K562 (cell line): ENCODE measurements at regions not wholly inside any gene's neighbourhood (a gene's known extent, or its start where the extent isn't known, plus 50 kb on each side); places are given as distances from the start of the nearest gene placed in this dataset.
A peak's percentile ranks its signal among the peaks of the same experiment; 100 is the strongest.

Source experiments
- ATAC-seq: fragments of 200-7000 bp; cut with Tn5 transposase; 3 replicates; pipeline ENCODE4 v1.9.1; 2020; ENCODE audit warnings: moderate library complexity
- BruUV-seq: library from RNA; stranded (reverse); fragments of 400-500 nt; replicated peaks from 2 replicates; lab custom pipeline; 2021; lab: Mats Ljungman, UMichigan
- CTCF ChIA-PET: fragments of 300-600 bp; formaldehyde crosslinking; extraction: SDS; loops from one replicate; lab custom pipeline; 2021; ENCODE audit warnings: low intra/inter-chr PET ratio; lab: Yijun Ruan, JAX
- POLR2A ChIA-PET: fragments of 300-600, 350-650 bp; sonication (Branson Sonifier 250); formaldehyde crosslinking; extraction: SDS; loops from one replicate; lab custom pipeline; 2021; ENCODE audit warnings: antibody characterized with exemption, inconsistent platforms; lab: Yijun Ruan, JAX
- DNase-seq, 4 experiments: peaks; one replicate each; pipeline versions ENCODE4 v3.0.0 to v3.0.0-alpha.2; 2011 to 2018; ENCODE audit warnings: low spot score in 3 of 4, mixed read lengths in 3 of 4; ENCODE audit errors: extremely low read depth in 1 of 4
- FAIRE-seq: peaks from 2 replicates; lab custom pipeline; 2011; peaks lifted over from hg19 to GRCh38; lab: Jason Lieb, UNC
- H2AFZ ChIP-seq: 2 replicates; pipeline ENCODE4 v1.6.0; 2011; ENCODE audit warnings: low read depth, low read length, control low read depth, inconsistent platforms
- H3K27ac ChIP-seq: fragments of 200-600 bp; 3 replicates; pipeline ENCODE4 v1.8.0; 2011; ENCODE audit warnings: low read depth, mild to moderate bottlenecking, control low read depth, inconsistent platforms, low read length, moderate library complexity, mixed read lengths; ENCODE audit errors: extremely low read depth
- H3K27me3 ChIP-seq, 2 experiments: fragments of 300-600 bp in 1 of 2; 2 replicates in 1 of 2; 3 replicates in 1 of 2; pipeline versions ENCODE4 v1.6.0 to v1.8.0; 2011; ENCODE audit warnings: inconsistent platforms in 2 of 2, low read length in 2 of 2, mild to moderate bottlenecking in 1 of 2, mixed read lengths in 1 of 2, moderate library complexity in 1 of 2; ENCODE audit not compliant: control insufficient read depth in 2 of 2, insufficient read depth in 2 of 2
- H3K36me3 ChIP-seq: fragments of 300-600 bp; 3 replicates; pipeline ENCODE4 v1.8.0; 2011; ENCODE audit warnings: mild to moderate bottlenecking, low read length, inconsistent platforms; ENCODE audit not compliant: control insufficient read depth, insufficient read depth
- H3K4me1 ChIP-seq, 2 experiments: fragments of 200-600 bp in 1 of 2; replicated peaks in 1 of 2; 2 replicates in 1 of 2; 3 replicates in 1 of 2; pipeline versions ENCODE4 v1.5.1 to v1.8.0; 2011; ENCODE audit warnings: inconsistent platforms in 2 of 2, low read length in 2 of 2, mild to moderate bottlenecking in 1 of 2, mixed read lengths in 1 of 2, moderate library complexity in 1 of 2; ENCODE audit not compliant: control insufficient read depth in 2 of 2, insufficient read depth in 2 of 2
- H3K4me2 ChIP-seq: 2 replicates; pipeline ENCODE4 v1.6.1; 2011; ENCODE audit warnings: low read length, control low read depth, inconsistent platforms, mixed read lengths; ENCODE audit not compliant: insufficient read depth
- H3K4me3 ChIP-seq: fragments of 200-600 bp; sonication (generic), shearing (Covaris generic); 2 replicates; pipeline ENCODE4 v1.5.1; 2016; ENCODE audit warnings: control low read depth, inconsistent platforms
- H3K79me2 ChIP-seq: fragments of 200-600 bp; 3 replicates; pipeline ENCODE4 v1.8.0; 2011; ENCODE audit warnings: low read length, inconsistent platforms; ENCODE audit not compliant: control insufficient read depth, insufficient read depth
- H3K9ac ChIP-seq, 2 experiments: 2 replicates each; pipeline versions ENCODE4 v1.6.0 to v1.6.1; 2011; ENCODE audit warnings: low read depth in 2 of 2, low read length in 2 of 2, control low read depth in 1 of 2, inconsistent platforms in 1 of 2, mild to moderate bottlenecking in 1 of 2, mixed read lengths in 1 of 2; ENCODE audit not compliant: insufficient read depth in 1 of 2
- H3K9me1 ChIP-seq: one replicate; pipeline ENCODE4 v1.6.0; 2011; ENCODE audit warnings: inconsistent platforms, mild to moderate bottlenecking, low read length, moderate library complexity; ENCODE audit not compliant: control insufficient read depth, insufficient read depth
- H3K9me3 ChIP-seq: replicated peaks from 2 replicates; pipeline ENCODE4 v1.5.1; 2011; ENCODE audit warnings: low read depth, low read length, inconsistent platforms; ENCODE audit not compliant: control insufficient read depth, insufficient read depth
- H4K20me1 ChIP-seq: replicated peaks from 2 replicates; pipeline ENCODE4 v1.6.1; 2011; ENCODE audit warnings: low read length, inconsistent platforms, mixed read lengths; ENCODE audit not compliant: control insufficient read depth, insufficient read depth
- LEF1 ChIP-seq: fragments of 450-650 bp; IDR thresholded peaks from 2 replicates; pipeline ENCODE4 v1.6.1; 2016; ENCODE audit warnings: mild to moderate bottlenecking
- POLR2AphosphoS5 ChIP-seq: IDR thresholded peaks from 2 replicates; pipeline ENCODE4 v1.6.1; 2011; ENCODE audit warnings: mild to moderate bottlenecking, low read depth, low read length, moderate library complexity; ENCODE audit not compliant: control insufficient read depth, insufficient read depth
- RAD21 ChIP-seq, 2 experiments: fragments of 250-450 bp in 1 of 2; fragments of 450-650 bp in 1 of 2; sonication (Bioruptor Pico) in 1 of 2; formaldehyde crosslinking in 1 of 2; IDR thresholded peaks in 1 of 2; conservative IDR thresholded peaks in 1 of 2; 2 replicates each; pipeline versions ENCODE4 v1.4.0 to v1.8.0; 2020 to 2022; ENCODE audit warnings: mild to moderate bottlenecking in 2 of 2, moderate library complexity in 1 of 2
- RBM25 ChIP-seq: fragments of 200-400 bp; formaldehyde crosslinking; IDR thresholded peaks from 2 replicates; pipeline ENCODE4 v1.6.1; 2018; ENCODE audit warnings: low read length, low read depth, moderate library complexity; ENCODE audit not compliant: severe bottlenecking
- ZKSCAN1 ChIP-seq: fragments of 150-350 bp; IDR thresholded peaks from 2 replicates; pipeline ENCODE4 v1.6.1; 2016; ENCODE audit warnings: low read depth, low read length
- WGBS: fragments of 100-300 bp; shearing (Covaris generic); methylation state at CpG from one replicate; pipeline ENCODE4 v1.1.6; 2016; ENCODE audit warnings: low coverage, mixed read lengths; ENCODE audit not compliant: insufficient coverage; ENCODE audit errors: missing lambda C conversion rate; 5-methylcytosine and 5-hydroxymethylcytosine counted together
- in situ Hi-C: fragments of 300-500 bp; cut with MboI; formaldehyde crosslinking; loops from 4 replicates; pipeline ENCODE4 v1.15.0; 2018; ENCODE audit warnings: inconsistent platforms, mixed read lengths
- intact Hi-C: fragments of 100-400 bp; cut with micrococcal nuclease; formaldehyde crosslinking; loops from 2 replicates; pipeline ENCODE4 v1.14.2; 2022
- TF ChIP-seq, protein P1 (sequence below), 3 experiments: IDR thresholded peaks in 2 of 3; conservative IDR thresholded peaks in 1 of 3; 2 replicates each; pipeline ENCODE4 v1.5.1; 2011 to 2012; ENCODE audit warnings: low read length in 3 of 3, mild to moderate bottlenecking in 3 of 3, control low read depth in 2 of 3, improper control_type of control experiment in 1 of 3, inconsistent platforms in 1 of 3, low read depth in 1 of 3, mixed read lengths in 1 of 3, moderate library complexity in 1 of 3; ENCODE audit not compliant: insufficient read depth in 2 of 3
- TF ChIP-seq, protein P2 (sequence below): sonication (generic); formaldehyde crosslinking; IDR thresholded peaks from 2 replicates; pipeline ENCODE4 v1.8.1; 2023; ENCODE audit warnings: mild to moderate bottlenecking, missing genetic modification reagents
- TF ChIP-seq, protein P3 (sequence below), 2 experiments: fragments of 450-650 bp; formaldehyde crosslinking in 1 of 2; IDR thresholded peaks; 2 replicates each; pipeline versions ENCODE4 v1.4.0 to v1.6.1; 2014 to 2020; ENCODE audit warnings: mild to moderate bottlenecking in 2 of 2, borderline replicate concordance in 1 of 2, low read depth in 1 of 2

DNA sequence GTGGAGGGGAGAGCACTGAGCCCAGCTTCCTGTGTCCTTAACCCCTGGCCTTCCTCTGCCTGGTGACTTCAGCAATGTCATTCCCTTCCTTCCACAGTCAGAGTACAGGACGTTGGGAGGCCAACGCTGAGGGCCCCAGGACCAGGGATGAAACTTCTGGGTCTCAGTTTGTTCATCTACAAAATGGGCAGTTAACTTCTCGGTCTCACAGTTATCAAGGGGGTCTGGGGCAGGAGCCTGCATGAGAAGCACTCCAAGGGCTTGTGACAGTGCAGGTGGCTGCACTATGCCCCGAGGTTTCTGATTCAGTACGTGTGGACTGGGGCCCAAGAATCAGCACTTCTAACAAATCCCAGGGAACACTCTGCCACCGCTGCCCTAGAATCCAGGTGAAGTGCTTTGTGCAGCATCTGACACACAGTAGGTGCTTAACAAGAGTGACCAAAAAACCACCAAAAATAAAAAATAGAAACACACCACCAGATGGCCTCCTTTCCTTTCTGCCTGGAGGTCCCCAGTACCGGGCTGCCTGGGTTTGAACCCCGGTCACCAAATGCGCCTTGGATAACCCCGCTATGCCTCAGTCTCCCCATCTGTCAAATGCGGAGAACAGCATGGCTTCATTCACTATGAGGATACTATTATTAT lies 80.4 kb downstream of the RFLNA start:
- 89% methylated on average over 10 of the region's 11 CpGs for WGBS
- CTCF ChIA-PET, result interaction anchor here (1.4 kb wide), 1 partner anchor 391 kb away, joined by 3 read pairs; no protein-coding TSS in a partner anchor
- intact Hi-C loops, result no loop called here
- no peaks in the 10 kb centered on the region for H3K9me3 ChIP-seq
- H3K9ac ChIP-seq, result no peak overlapping the region
- no peaks in the 10 kb centered on the region for H3K79me2 ChIP-seq
- H3K9me1 ChIP-seq, result no peaks in the 10 kb centered on the region
- no peak overlapping the region for H3K4me3 ChIP-seq
- no peak overlapping the region for H3K27ac ChIP-seq
- FAIRE-seq (no peak), DNase-seq (no peak), ATAC-seq (no peak)
- H3K36me3 ChIP-seq, result peaks cover 34% of the 10 kb centered on the region; the same call in 1 of the 3 replicates
- H3K4me2 ChIP-seq, result no peak overlapping the region
- no peaks in the 10 kb centered on the region for H3K27me3 ChIP-seq
- no peak overlapping the region for H2AFZ ChIP-seq
- POLR2A ChIA-PET, result no interaction called here
- BruUV-seq, result no TSS peak
- TF ChIP-seq POLR2AphosphoS5, result no peak
- TF ChIP-seq, protein P1, sequence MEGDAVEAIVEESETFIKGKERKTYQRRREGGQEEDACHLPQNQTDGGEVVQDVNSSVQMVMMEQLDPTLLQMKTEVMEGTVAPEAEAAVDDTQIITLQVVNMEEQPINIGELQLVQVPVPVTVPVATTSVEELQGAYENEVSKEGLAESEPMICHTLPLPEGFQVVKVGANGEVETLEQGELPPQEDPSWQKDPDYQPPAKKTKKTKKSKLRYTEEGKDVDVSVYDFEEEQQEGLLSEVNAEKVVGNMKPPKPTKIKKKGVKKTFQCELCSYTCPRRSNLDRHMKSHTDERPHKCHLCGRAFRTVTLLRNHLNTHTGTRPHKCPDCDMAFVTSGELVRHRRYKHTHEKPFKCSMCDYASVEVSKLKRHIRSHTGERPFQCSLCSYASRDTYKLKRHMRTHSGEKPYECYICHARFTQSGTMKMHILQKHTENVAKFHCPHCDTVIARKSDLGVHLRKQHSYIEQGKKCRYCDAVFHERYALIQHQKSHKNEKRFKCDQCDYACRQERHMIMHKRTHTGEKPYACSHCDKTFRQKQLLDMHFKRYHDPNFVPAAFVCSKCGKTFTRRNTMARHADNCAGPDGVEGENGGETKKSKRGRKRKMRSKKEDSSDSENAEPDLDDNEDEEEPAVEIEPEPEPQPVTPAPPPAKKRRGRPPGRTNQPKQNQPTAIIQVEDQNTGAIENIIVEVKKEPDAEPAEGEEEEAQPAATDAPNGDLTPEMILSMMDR (IDR thresholded peaks at IDR 0.05 in 2 of 3, conservative IDR thresholded peaks at IDR 0.05 in 1 of 3; ENCODE audit: insufficient read depth in 2 of 3, low read depth in 1 of 3, low read length in 3 of 3), result peak in 2 of 3 experiments; percentile 14 to 35; a peak in 2 of 6 replicates
- peak; percentile 13 for TF ChIP-seq RBM25
- TF ChIP-seq RAD21 (CRISPR knock-in tag; conservative IDR thresholded peaks at IDR 0.05 in 1 of 2, IDR thresholded peaks at IDR 0.05 in 1 of 2), result peak; percentile 15 to 37; a peak in 2 of 4 replicates
- TF ChIP-seq LEF1, result no peak
- TF ChIP-seq, protein P2, sequence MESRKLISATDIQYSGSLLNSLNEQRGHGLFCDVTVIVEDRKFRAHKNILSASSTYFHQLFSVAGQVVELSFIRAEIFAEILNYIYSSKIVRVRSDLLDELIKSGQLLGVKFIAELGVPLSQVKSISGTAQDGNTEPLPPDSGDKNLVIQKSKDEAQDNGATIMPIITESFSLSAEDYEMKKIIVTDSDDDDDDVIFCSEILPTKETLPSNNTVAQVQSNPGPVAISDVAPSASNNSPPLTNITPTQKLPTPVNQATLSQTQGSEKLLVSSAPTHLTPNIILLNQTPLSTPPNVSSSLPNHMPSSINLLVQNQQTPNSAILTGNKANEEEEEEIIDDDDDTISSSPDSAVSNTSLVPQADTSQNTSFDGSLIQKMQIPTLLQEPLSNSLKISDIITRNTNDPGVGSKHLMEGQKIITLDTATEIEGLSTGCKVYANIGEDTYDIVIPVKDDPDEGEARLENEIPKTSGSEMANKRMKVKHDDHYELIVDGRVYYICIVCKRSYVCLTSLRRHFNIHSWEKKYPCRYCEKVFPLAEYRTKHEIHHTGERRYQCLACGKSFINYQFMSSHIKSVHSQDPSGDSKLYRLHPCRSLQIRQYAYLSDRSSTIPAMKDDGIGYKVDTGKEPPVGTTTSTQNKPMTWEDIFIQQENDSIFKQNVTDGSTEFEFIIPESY, result peak; percentile 61
- peak; percentile 97 for TF ChIP-seq ZKSCAN1
- TF ChIP-seq, protein P3, sequence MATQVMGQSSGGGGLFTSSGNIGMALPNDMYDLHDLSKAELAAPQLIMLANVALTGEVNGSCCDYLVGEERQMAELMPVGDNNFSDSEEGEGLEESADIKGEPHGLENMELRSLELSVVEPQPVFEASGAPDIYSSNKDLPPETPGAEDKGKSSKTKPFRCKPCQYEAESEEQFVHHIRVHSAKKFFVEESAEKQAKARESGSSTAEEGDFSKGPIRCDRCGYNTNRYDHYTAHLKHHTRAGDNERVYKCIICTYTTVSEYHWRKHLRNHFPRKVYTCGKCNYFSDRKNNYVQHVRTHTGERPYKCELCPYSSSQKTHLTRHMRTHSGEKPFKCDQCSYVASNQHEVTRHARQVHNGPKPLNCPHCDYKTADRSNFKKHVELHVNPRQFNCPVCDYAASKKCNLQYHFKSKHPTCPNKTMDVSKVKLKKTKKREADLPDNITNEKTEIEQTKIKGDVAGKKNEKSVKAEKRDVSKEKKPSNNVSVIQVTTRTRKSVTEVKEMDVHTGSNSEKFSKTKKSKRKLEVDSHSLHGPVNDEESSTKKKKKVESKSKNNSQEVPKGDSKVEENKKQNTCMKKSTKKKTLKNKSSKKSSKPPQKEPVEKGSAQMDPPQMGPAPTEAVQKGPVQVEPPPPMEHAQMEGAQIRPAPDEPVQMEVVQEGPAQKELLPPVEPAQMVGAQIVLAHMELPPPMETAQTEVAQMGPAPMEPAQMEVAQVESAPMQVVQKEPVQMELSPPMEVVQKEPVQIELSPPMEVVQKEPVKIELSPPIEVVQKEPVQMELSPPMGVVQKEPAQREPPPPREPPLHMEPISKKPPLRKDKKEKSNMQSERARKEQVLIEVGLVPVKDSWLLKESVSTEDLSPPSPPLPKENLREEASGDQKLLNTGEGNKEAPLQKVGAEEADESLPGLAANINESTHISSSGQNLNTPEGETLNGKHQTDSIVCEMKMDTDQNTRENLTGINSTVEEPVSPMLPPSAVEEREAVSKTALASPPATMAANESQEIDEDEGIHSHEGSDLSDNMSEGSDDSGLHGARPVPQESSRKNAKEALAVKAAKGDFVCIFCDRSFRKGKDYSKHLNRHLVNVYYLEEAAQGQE (IDR thresholded peaks at IDR 0.05; ENCODE audit: borderline replicate concordance), result 0 out of 2 replicates have a peak, but pooled peaks have one; percentile 4
- TF ChIP-seq, protein P3 (CRISPR knock-in tag; IDR thresholded peaks at IDR 0.05; ENCODE audit: low read depth), result no peak
- in situ Hi-C loops, result no loop called here
- peaks cover 0 to 8% of the 10 kb centered on the region in 2 experiments; a peak in 1 of 5 replicates for H3K4me1 ChIP-seq
- peaks cover 5% of the 10 kb centered on the region; the same call in 1 of the 2 replicates for H4K20me1 ChIP-seq
